ENCODE measurements at regions not wholly inside any gene's neighbourhood (a gene's known extent, or its start where the extent isn't known, plus 50 kb on each side); places are given as distances from the start of the nearest gene placed in this dataset.

GRCh38 chr14:49228552-49228951 lies 357.6 kb downstream of the RPS29 start:
- Histone ChIP-seq H2BK5ac (ENCODE audit: insufficient read length, low read length) (no peak overlapping the region), H4K91ac (ENCODE audit: insufficient read length, low read depth, low read length) (no peak overlapping the region), H3K14ac (ENCODE audit: insufficient read depth, low read length) (no peak overlapping the region), H3K4me2 (ENCODE audit: insufficient read depth, insufficient read length, low read length) (no peak overlapping the region), H4K8ac (replicated peaks; ENCODE audit: insufficient read length, low read depth, low read length) (no peak overlapping the region), H2BK12ac (ENCODE audit: insufficient read length, low read depth, low read length) (no peak overlapping the region), H3K18ac (ENCODE audit: insufficient read length, low read depth, low read length) (no peak overlapping the region), H2BK120ac (ENCODE audit: low read depth, low read length, poor library complexity, severe bottlenecking) (no peak overlapping the region), H2AFZ (ENCODE audit: low read length) (no peak overlapping the region), H2AK5ac (ENCODE audit: insufficient read length, low read length) (no peak overlapping the region), H3K27ac (ENCODE audit: insufficient read length, low read depth, low read length) (no peak overlapping the region), H3K23me2 (ENCODE audit: insufficient read length, low read depth, low read length, poor library complexity, severe bottlenecking) (no peaks in the 10 kb centered on the region), H3K79me2 (ENCODE audit: insufficient read depth, low read length) (no peaks in the 10 kb centered on the region), H2BK15ac (ENCODE audit: low read depth, low read length) (no peak overlapping the region), H4K20me1 (ENCODE audit: control insufficient read depth, insufficient read depth, insufficient read length) (no peaks in the 10 kb centered on the region), H3T11ph (ENCODE audit: low read length) (no peak overlapping the region), H3K27me3 (ENCODE audit: insufficient read depth, low read length) (no peaks in the 10 kb centered on the region), H3K4me1 (ENCODE audit: insufficient read depth, low read length) (no peaks in the 10 kb centered on the region), H3K4ac (ENCODE audit: low read depth, low read length) (no peak overlapping the region), H3K9me3 (ENCODE audit: control insufficient read depth, low read depth, low read length) (no peaks in the 10 kb centered on the region), H3K79me1 (ENCODE audit: insufficient read depth, low read depth, low read length, poor library complexity, severe bottlenecking) (no peaks in the 10 kb centered on the region), H3K9ac (ENCODE audit: extremely low read depth, insufficient read length, low read length) (no peak overlapping the region), H4K5ac (ENCODE audit: insufficient read length, low read depth, low read length) (no peak overlapping the region), H3K56ac (ENCODE audit: insufficient read length, low read depth, low read length) (no peak overlapping the region), H3K23ac (ENCODE audit: insufficient read length, low read depth, low read length) (no peak overlapping the region), H2BK20ac (ENCODE audit: low read depth, low read length, poor library complexity, severe bottlenecking) (no peak overlapping the region)
- Mint-ChIP-seq H3K9me3 (peaks cover 0 to 5% of the 10 kb centered on the region in 2 experiments; a peak in 2 of 5 replicates), H3K4me3 (no peak overlapping the region), H3K27me3 (ENCODE audit: low read depth) (no peaks in the 10 kb centered on the region), H3K27ac (no peak overlapping the region; a peak in 1 of 7 replicates), H3K36me3 (ENCODE audit: insufficient read depth in 1 of 3, low read depth in 3 of 3) (no peaks in the 10 kb centered on the region), H3K4me1 (no peaks in the 10 kb centered on the region)
- no peak for TF ChIP-seq CTCF (conservative IDR thresholded peaks at IDR 0.05)
- no CpG with 5 or more reads among the region's 4 CpGs for WGBS (ENCODE audit: extremely low coverage, insufficient read length, low lambda C conversion rate)
- DNase-seq: no peak

All from H9 (cell line).